Glutamatergic neuron (in vitro differentiated cells): ENCODE measurements at regions not wholly inside any gene's neighbourhood (a gene's known extent, or its start where the extent isn't known, plus 50 kb on each side); places are given as distances from the start of the nearest gene placed in this dataset.

ENCODE experiments used
- DNase-seq: peaks from one replicate; pipeline ENCODE4 v3.0.0; 2022
- H3K27ac Mint-ChIP-seq: one replicate; pipeline ENCODE4 v1.8.0; 2020; ENCODE audit warnings: mild to moderate bottlenecking, mixed read lengths, inconsistent platforms; ENCODE audit not compliant: unreplicated experiment
- H3K27me3 Mint-ChIP-seq: one replicate; pipeline ENCODE4 v1.8.0; 2020; ENCODE audit warnings: mild to moderate bottlenecking, moderate library complexity, mixed read lengths, inconsistent platforms; ENCODE audit not compliant: unreplicated experiment
- H3K36me3 Mint-ChIP-seq: one replicate; pipeline ENCODE4 v1.8.0; 2020; ENCODE audit warnings: mild to moderate bottlenecking, mixed read lengths, inconsistent platforms; ENCODE audit not compliant: unreplicated experiment
- H3K4me1 Mint-ChIP-seq: one replicate; pipeline ENCODE4 v1.8.0; 2020; ENCODE audit warnings: mild to moderate bottlenecking, low read depth, mixed read lengths, inconsistent platforms; ENCODE audit not compliant: unreplicated experiment
- H3K4me3 Mint-ChIP-seq: one replicate; pipeline ENCODE4 v1.8.0; 2020; ENCODE audit warnings: mild to moderate bottlenecking, mixed read lengths, inconsistent platforms; ENCODE audit not compliant: unreplicated experiment
- H3K9me3 Mint-ChIP-seq: one replicate; pipeline ENCODE4 v1.8.0; 2020; ENCODE audit warnings: mild to moderate bottlenecking, moderate library complexity, mixed read lengths, inconsistent platforms; ENCODE audit not compliant: unreplicated experiment
- TF ChIP-seq, protein P1 (sequence below): fragments of 200-600 bp; sonication (generic); IDR thresholded peaks from one replicate; pipeline ENCODE4 v1.5.0; 2021; ENCODE audit not compliant: partially characterized antibody, unreplicated experiment

DNA sequence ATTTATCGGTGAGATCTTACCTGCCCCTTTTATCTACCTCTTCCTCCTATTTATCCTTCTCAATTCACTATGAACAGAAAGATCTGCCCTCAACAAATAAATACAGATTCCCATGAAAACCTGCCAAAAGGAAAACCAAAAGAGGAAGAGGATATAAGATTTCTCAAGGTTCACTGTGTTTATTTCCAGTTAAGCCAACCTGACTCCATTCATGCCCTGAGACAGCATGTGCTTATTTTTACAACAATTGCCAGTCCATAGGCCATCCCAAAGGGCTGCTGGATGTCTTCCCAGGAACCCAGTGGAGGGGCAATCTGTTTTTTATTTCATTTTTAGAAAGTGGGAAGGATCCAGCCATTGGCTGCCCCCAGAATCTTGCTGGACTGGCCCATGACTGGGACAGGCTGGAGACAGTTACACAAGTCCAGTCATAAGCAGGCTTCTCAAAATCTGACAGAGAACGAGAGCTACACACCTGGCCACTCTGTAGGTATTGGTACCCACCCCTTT is 209.1 kb downstream of the IRS2 start:
- H3K4me1 Mint-ChIP-seq: no peaks in the 10 kb centered on the region
- no peak for DNase-seq
- H3K27me3 Mint-ChIP-seq: no peaks in the 10 kb centered on the region
- H3K27ac Mint-ChIP-seq: no peak overlapping the region
- H3K9me3 Mint-ChIP-seq: no peaks in the 10 kb centered on the region
- TF ChIP-seq, protein P1, sequence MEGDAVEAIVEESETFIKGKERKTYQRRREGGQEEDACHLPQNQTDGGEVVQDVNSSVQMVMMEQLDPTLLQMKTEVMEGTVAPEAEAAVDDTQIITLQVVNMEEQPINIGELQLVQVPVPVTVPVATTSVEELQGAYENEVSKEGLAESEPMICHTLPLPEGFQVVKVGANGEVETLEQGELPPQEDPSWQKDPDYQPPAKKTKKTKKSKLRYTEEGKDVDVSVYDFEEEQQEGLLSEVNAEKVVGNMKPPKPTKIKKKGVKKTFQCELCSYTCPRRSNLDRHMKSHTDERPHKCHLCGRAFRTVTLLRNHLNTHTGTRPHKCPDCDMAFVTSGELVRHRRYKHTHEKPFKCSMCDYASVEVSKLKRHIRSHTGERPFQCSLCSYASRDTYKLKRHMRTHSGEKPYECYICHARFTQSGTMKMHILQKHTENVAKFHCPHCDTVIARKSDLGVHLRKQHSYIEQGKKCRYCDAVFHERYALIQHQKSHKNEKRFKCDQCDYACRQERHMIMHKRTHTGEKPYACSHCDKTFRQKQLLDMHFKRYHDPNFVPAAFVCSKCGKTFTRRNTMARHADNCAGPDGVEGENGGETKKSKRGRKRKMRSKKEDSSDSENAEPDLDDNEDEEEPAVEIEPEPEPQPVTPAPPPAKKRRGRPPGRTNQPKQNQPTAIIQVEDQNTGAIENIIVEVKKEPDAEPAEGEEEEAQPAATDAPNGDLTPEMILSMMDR: no peak
- no peak overlapping the region for H3K4me3 Mint-ChIP-seq
- no peaks in the 10 kb centered on the region for H3K36me3 Mint-ChIP-seq

DNA sequence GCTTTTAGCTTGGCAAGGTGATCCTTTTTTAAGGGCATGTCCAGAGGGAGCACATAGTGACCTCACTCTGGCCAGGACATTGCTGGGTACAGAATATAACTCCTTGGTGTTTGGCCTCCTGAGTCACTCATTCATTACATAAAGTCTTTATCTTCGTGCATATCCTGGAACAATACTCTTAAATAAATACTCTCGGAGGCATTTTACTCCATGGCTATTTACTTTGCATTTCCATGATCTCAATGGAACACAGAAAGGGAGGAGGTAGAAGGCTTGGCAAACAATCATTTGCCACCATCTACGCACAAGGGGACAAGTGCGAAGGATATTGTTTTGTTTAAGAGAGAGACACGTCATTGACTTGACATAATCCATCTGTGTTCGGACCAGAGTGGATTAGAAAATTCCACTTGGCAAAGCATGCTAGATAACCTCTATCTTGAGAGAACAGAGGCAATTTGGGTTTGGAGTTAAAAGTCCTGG is 210.0 kb downstream of the IRS2 start:
- Mint-ChIP-seq H3K4me3 (no peak overlapping the region), H3K27ac (no peak overlapping the region), H3K36me3 (no peaks in the 10 kb centered on the region), H3K4me1 (no peaks in the 10 kb centered on the region), H3K27me3 (no peaks in the 10 kb centered on the region), H3K9me3 (no peaks in the 10 kb centered on the region)
- no peak for DNase-seq
- TF ChIP-seq, protein P1: no peak

DNA sequence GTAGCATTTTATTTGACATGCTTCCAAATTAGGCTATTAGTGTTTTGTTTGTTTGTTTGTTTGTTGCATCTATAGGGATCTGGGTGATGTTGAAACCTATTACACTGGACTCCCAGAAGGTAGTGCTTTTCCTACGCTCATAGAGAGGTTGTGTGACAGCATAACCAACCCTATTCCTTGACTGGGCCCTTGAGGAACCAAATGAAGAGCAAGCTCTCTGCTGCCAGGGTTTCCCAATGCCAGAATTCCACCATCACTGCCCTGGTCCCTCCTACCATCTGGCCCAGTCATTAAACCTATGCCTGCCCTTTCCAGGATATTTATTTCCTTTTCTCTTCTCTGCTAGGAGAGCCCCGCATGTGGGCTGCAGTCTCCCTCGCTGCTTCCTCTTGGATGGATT is 210.6 kb downstream of the IRS2 start:
- no peaks in the 10 kb centered on the region for H3K9me3 Mint-ChIP-seq
- no peaks in the 10 kb centered on the region for H3K27me3 Mint-ChIP-seq
- DNase-seq: no peak
- no peaks in the 10 kb centered on the region for H3K4me1 Mint-ChIP-seq
- H3K4me3 Mint-ChIP-seq: no peak overlapping the region
- TF ChIP-seq, protein P1: no peak
- no peak overlapping the region for H3K27ac Mint-ChIP-seq
- H3K36me3 Mint-ChIP-seq: no peaks in the 10 kb centered on the region

DNA sequence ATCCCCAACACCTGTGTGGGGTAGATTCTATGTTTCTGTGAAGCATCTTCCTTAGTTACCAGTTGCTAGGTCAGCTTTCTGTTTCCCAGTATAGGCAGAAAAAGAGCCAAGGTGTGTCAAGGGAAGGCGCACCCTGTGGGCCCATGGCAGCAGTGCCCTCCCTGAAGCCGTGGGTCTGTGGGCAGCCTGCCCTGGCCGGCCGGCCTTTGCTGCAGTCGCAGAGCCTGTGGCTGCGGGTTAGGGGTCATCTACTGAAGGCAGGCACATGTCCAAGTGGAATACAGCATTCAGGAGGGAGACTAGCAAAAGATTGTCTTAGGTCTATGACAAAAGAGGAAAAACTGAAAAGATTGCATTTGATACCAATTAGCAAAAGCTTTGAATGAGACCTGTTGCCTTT is 214.0 kb downstream of the IRS2 start:
- no peaks in the 10 kb centered on the region for H3K36me3 Mint-ChIP-seq
- H3K27me3 Mint-ChIP-seq: no peaks in the 10 kb centered on the region
- H3K4me3 Mint-ChIP-seq: no peak overlapping the region
- no peaks in the 10 kb centered on the region for H3K4me1 Mint-ChIP-seq
- TF ChIP-seq, protein P1: no peak
- DNase-seq: no peak
- H3K9me3 Mint-ChIP-seq: no peaks in the 10 kb centered on the region
- no peak overlapping the region for H3K27ac Mint-ChIP-seq

DNA sequence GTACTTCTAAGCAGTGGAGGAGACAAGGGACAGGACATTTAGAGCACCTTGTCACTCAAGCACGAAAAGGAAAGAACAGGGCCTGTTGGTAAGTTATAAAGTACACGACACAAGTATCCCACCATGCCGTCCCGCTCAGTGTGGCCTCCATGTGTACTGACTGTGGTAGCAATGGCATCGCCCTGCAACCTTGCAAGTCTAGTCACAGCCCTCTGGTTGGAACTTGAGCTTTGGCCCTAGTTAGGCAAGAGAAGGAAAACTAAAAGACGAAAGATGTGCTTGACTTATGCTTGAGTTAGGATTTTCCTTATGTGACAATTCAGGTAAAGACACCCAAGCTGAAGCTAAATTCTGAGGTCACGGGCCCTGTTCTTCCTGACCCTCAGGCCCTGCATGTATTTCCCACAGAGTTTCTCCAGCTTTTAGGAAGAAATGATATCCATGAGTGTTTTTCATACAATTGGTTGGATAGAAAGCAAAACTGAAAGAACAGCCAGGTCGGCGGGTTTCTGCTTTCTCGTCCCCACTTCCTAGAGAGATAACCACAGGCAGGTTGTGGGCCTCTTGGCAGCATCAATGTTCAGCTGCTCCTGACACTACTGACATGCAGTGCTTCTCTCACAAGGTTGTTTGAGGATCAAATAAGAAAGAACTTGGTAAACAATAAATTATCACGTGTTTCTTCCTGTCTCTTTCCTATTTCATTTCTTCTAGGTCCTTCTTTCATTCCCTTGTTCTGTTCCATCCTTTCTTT is 216.2 kb downstream of the IRS2 start:
- no peak overlapping the region for H3K4me3 Mint-ChIP-seq
- no peaks in the 10 kb centered on the region for H3K36me3 Mint-ChIP-seq
- H3K4me1 Mint-ChIP-seq: no peaks in the 10 kb centered on the region
- no peaks in the 10 kb centered on the region for H3K9me3 Mint-ChIP-seq
- H3K27ac Mint-ChIP-seq: no peak overlapping the region
- TF ChIP-seq, protein P1: no peak
- H3K27me3 Mint-ChIP-seq: peaks cover 4% of the 10 kb centered on the region
- no peak for DNase-seq
